ENCODE measurements at regions not wholly inside any gene's neighbourhood (a gene's known extent, or its start where the extent isn't known, plus 50 kb on each side); places are given as distances from the start of the nearest gene placed in this dataset.

- TF ChIP-seq RAD21 (IDR thresholded peaks at IDR 0.05 in 1 of 2, conservative IDR thresholded peaks at IDR 0.05 in 1 of 2; ENCODE audit: low read depth in 2 of 2, low read length in 2 of 2) (no peak), CHD7 (IDR thresholded peaks at IDR 0.05; ENCODE audit: insufficient replicate concordance, low read length) (no peak), RFX5 (IDR thresholded peaks at IDR 0.05; ENCODE audit: borderline replicate concordance, low read depth, low read length) (no peak), SP1 (IDR thresholded peaks at IDR 0.05; ENCODE audit: low read depth, low read length) (no peak), MAX (IDR thresholded peaks at IDR 0.05) (no peak), FOSL1 (IDR thresholded peaks at IDR 0.05; ENCODE audit: insufficient read depth, low read depth, low read length) (no peak), BRCA1 (IDR thresholded peaks at IDR 0.05; ENCODE audit: low read depth, low read length) (no peak)
Observed at GRCh38 chr4:169925678-169926077, 100.5 kb downstream of the MFAP3L start (continued).

Measured in H1 (cell line).